HepG2 (cell line): ENCODE measurements at regions not wholly inside any gene's neighbourhood (a gene's known extent, or its start where the extent isn't known, plus 50 kb on each side); places are given as distances from the start of the nearest gene placed in this dataset.

ENCODE experiments used
- ATAC-seq: fragments of 200-7000 bp; cut with Tn5 transposase; 3 replicates; pipeline ENCODE4 v1.9.1; 2020; ENCODE audit warnings: mild to moderate bottlenecking, moderate library complexity
- BruUV-seq: library from RNA; stranded (reverse); fragments of 400-500 nt; replicated peaks from 2 replicates; lab custom pipeline; 2021; lab: Mats Ljungman, UMichigan
- CTCF ChIA-PET: fragments of 300-600 bp; formaldehyde crosslinking; extraction: SDS; loops from one replicate; lab custom pipeline; 2021; ENCODE audit warnings: low total read pairs, inconsistent platforms, low intra/inter-chr PET ratio; lab: Yijun Ruan, JAX
- POLR2A ChIA-PET: fragments of 350-600 bp; sonication (Branson Sonifier 250); formaldehyde crosslinking; loops from one replicate; lab custom pipeline; 2020; ENCODE audit warnings: antibody characterized with exemption, inconsistent platforms; lab: Yijun Ruan, JAX
- DNase-seq: peaks from one replicate; pipeline ENCODE4 v3.0.0-alpha.2; 2015; ENCODE audit warnings: low spot score
- FAIRE-seq: peaks from 3 replicates; lab custom pipeline; 2011; peaks lifted over from hg19 to GRCh38; lab: Jason Lieb, UNC
- H2AFZ ChIP-seq: one replicate; pipeline ENCODE4 v1.6.1; 2011; ENCODE audit warnings: low read length, inconsistent platforms
- H3K27ac ChIP-seq: fragments of 300-600 bp; 3 replicates; pipeline ENCODE4 v1.8.0; 2011; ENCODE audit warnings: mixed run types, mild to moderate bottlenecking, mixed read lengths, low read length, inconsistent platforms; ENCODE audit not compliant: insufficient read depth; ENCODE audit errors: extremely low read length
- H3K27me3 ChIP-seq, 2 experiments: fragments of 200-600 bp in 1 of 2; 2 replicates in 1 of 2; 3 replicates in 1 of 2; pipeline versions ENCODE4 v1.6.0 to v1.8.0; 2011; ENCODE audit warnings: low read length in 2 of 2, mild to moderate bottlenecking in 2 of 2, moderate library complexity in 2 of 2, inconsistent platforms in 1 of 2; ENCODE audit not compliant: insufficient read depth in 2 of 2, control insufficient read depth in 1 of 2
- H3K36me3 ChIP-seq, 2 experiments: fragments of 200-600 bp in 1 of 2; replicated peaks in 1 of 2; 2 replicates in 1 of 2; 3 replicates in 1 of 2; pipeline versions ENCODE4 v1.5.1 to v1.8.0; 2011; ENCODE audit warnings: low read length in 2 of 2, inconsistent platforms in 1 of 2; ENCODE audit not compliant: insufficient read depth in 2 of 2, control insufficient read depth in 1 of 2
- H3K4me1 ChIP-seq: 2 replicates; pipeline ENCODE4 v1.5.1; 2012; ENCODE audit warnings: low read length, inconsistent platforms; ENCODE audit not compliant: insufficient read depth
- H3K4me2 ChIP-seq: 2 replicates; pipeline ENCODE4 v1.6.0; 2011; ENCODE audit warnings: low read depth, low read length, inconsistent platforms
- H3K4me3 ChIP-seq, 3 experiments: fragments of 200-600 bp in 1 of 3; sonication (generic), shearing (Covaris generic) in 1 of 3; replicated peaks in 1 of 3; 2 replicates each; pipeline ENCODE4 v1.5.1; 2011 to 2016; ENCODE audit warnings: low read length in 3 of 3, inconsistent platforms in 2 of 3, low read depth in 2 of 3, mild to moderate bottlenecking in 2 of 3, control low read depth in 1 of 3, mixed read lengths in 1 of 3; ENCODE audit not compliant: insufficient read depth in 1 of 3
- H3K79me2 ChIP-seq: one replicate; pipeline ENCODE4 v1.6.1; 2011; ENCODE audit warnings: low read length, inconsistent platforms; ENCODE audit not compliant: insufficient read depth
- H3K9ac ChIP-seq: 2 replicates; pipeline ENCODE4 v1.6.0; 2011; ENCODE audit warnings: mild to moderate bottlenecking, low read depth, low read length, inconsistent platforms; ENCODE audit not compliant: insufficient read depth
- H3K9me3 ChIP-seq: 2 replicates; pipeline ENCODE4 v1.5.1; 2012; ENCODE audit warnings: mild to moderate bottlenecking, low read length
- H4K20me1 ChIP-seq: 2 replicates; pipeline ENCODE4 v1.6.0; 2011; ENCODE audit warnings: inconsistent platforms, mild to moderate bottlenecking, low read length, moderate library complexity; ENCODE audit not compliant: insufficient read depth
- ATF7 ChIP-seq, 2 experiments: fragments of 450-650 bp in 1 of 2; sonication (generic) in 1 of 2; formaldehyde crosslinking in 1 of 2; IDR thresholded peaks; 2 replicates each; pipeline versions ENCODE4 v1.4.0 to v1.6.1; 2016 to 2020; ENCODE audit warnings: antibody characterized with exemption in 1 of 2, mild to moderate bottlenecking in 1 of 2, missing genetic modification reagents in 1 of 2
- ELF4 ChIP-seq: sonication (generic); formaldehyde crosslinking; IDR thresholded peaks from 2 replicates; pipeline ENCODE4 v1.5.0; 2020; ENCODE audit warnings: missing genetic modification reagents, mild to moderate bottlenecking, moderate library complexity, borderline replicate concordance
- HHEX ChIP-seq: IDR thresholded peaks from 2 replicates; pipeline ENCODE4 v1.6.1; 2016; ENCODE audit warnings: control low read depth
- MEIS1 ChIP-seq: sonication (generic); formaldehyde crosslinking; IDR thresholded peaks from 2 replicates; pipeline ENCODE4 v1.9.0; 2021; ENCODE audit warnings: mild to moderate bottlenecking, missing genetic modification reagents, moderate library complexity, borderline replicate concordance
- NFIC ChIP-seq: IDR thresholded peaks from 2 replicates; pipeline ENCODE4 v1.6.1; 2012; ENCODE audit warnings: mild to moderate bottlenecking, low read length, inconsistent platforms
- REXO4 ChIP-seq: sonication (generic); formaldehyde crosslinking; IDR thresholded peaks from 2 replicates; pipeline ENCODE4 v1.8.0; 2022; ENCODE audit warnings: missing genetic modification reagents, mild to moderate bottlenecking, borderline replicate concordance
- SNAI1 ChIP-seq: sonication (generic); formaldehyde crosslinking; IDR thresholded peaks from 2 replicates; pipeline ENCODE4 v1.5.0; 2020; ENCODE audit warnings: mild to moderate bottlenecking, missing genetic modification reagents, borderline replicate concordance
- ZKSCAN1 ChIP-seq: fragments of 150-350 bp; IDR thresholded peaks from 2 replicates; pipeline ENCODE4 v1.6.1; 2014; ENCODE audit warnings: low read length
- ZNF280D ChIP-seq: sonication (generic); formaldehyde crosslinking; IDR thresholded peaks from 2 replicates; pipeline ENCODE4 v1.5.1; 2020; ENCODE audit warnings: mild to moderate bottlenecking, missing genetic modification reagents
- ZNF720 ChIP-seq: sonication (generic); formaldehyde crosslinking; IDR thresholded peaks from 2 replicates; pipeline ENCODE4 v1.4.0; 2020; ENCODE audit warnings: missing genetic modification reagents
- ZNF761 ChIP-seq: sonication (generic); formaldehyde crosslinking; conservative IDR thresholded peaks from 2 replicates; pipeline ENCODE4 v1.4.0; 2020; ENCODE audit warnings: mild to moderate bottlenecking, missing genetic modification reagents
- WGBS: methylation state at CpG from one replicate; pipeline ENCODE4 v1.1.6; 2017; ENCODE audit warnings: low lambda C conversion rate; 5-methylcytosine and 5-hydroxymethylcytosine counted together
- in situ Hi-C: cut with HindIII; loops from 2 replicates; pipeline ENCODE4 v1.10.0; 2017; ENCODE audit warnings: low pct_unique_long_range_greater_than_20kb; ENCODE audit not compliant: extremely low pct_ligation_motif_present
- intact Hi-C: fragments of 100-400 bp; cut with micrococcal nuclease; formaldehyde crosslinking; loops from one replicate; pipeline ENCODE4 v1.10.0; 2022; ENCODE audit not compliant: unreplicated experiment

GRCh38 chr6:66740346-66740745 is 1033.3 kb upstream of the EYS start:
- no peaks in the 10 kb centered on the region for H3K36me3 ChIP-seq
- H4K20me1 ChIP-seq, result no peaks in the 10 kb centered on the region
- no peak for ATAC-seq
- in situ Hi-C loops, result no loop called here
- H3K4me1 ChIP-seq, result no peaks in the 10 kb centered on the region
- BruUV-seq, result no TSS peak
- H3K9me3 ChIP-seq, result no peaks in the 10 kb centered on the region
- no peak for DNase-seq
- no peak for FAIRE-seq
- no peak overlapping the region for H3K27ac ChIP-seq
- ChIA-PET CTCF (no interaction called here), POLR2A (no interaction called here)
- WGBS, result 0% methylated on average over 1 of the region's 1 CpG
- no peak for TF ChIP-seq NFIC
- no peak for TF ChIP-seq ATF7 (IDR thresholded peaks at IDR 0.05)
- TF ChIP-seq ATF7 (CRISPR knock-in tag; IDR thresholded peaks at IDR 0.05), result no peak
- TF ChIP-seq ELF4 (CRISPR knock-in tag), result no peak
- no peak for TF ChIP-seq REXO4 (CRISPR knock-in tag)
- TF ChIP-seq ZKSCAN1, result no peak
- TF ChIP-seq ZNF720 (CRISPR knock-in tag), result no peak
- TF ChIP-seq ZNF280D (CRISPR knock-in tag), result no peak
- TF ChIP-seq ZNF761 (CRISPR knock-in tag), result no peak
- TF ChIP-seq HHEX (CRISPR knock-in tag), result no peak
- no peak for TF ChIP-seq MEIS1 (CRISPR knock-in tag)
- no peak for TF ChIP-seq SNAI1 (CRISPR knock-in tag)
- no peaks in the 10 kb centered on the region for H3K27me3 ChIP-seq
- H3K4me2 ChIP-seq, result no peak overlapping the region
- intact Hi-C loops, result no loop called here
- no peak overlapping the region for H3K4me3 ChIP-seq
- no peaks in the 10 kb centered on the region for H3K79me2 ChIP-seq
- H2AFZ ChIP-seq, result no peak overlapping the region
- no peak overlapping the region for H3K9ac ChIP-seq
